GM12878 (cell line): ENCODE measurements at regions not wholly inside any gene's neighbourhood (a gene's known extent, or its start where the extent isn't known, plus 50 kb on each side); places are given as distances from the start of the nearest gene placed in this dataset.

Experiments
- EP300 ChIP-seq, 2 experiments: fragments of 150-350 bp in 1 of 2; IDR thresholded peaks; 2 replicates each; pipeline ENCODE4 v1.6.1; 2011 to 2012; ENCODE audit warnings: low read depth in 2 of 2, low read length in 2 of 2, borderline replicate concordance in 1 of 2, improper control_type of control experiment in 1 of 2, inconsistent platforms in 1 of 2; ENCODE audit not compliant: control insufficient read depth in 1 of 2
- FOXK2 ChIP-seq: fragments of 450-650 bp; IDR thresholded peaks from 2 replicates; pipeline ENCODE4 v1.6.1; 2017; ENCODE audit warnings: mild to moderate bottlenecking, moderate library complexity
- IKZF1 ChIP-seq: fragments of 450-650 bp; conservative IDR thresholded peaks from 2 replicates; pipeline ENCODE4 v1.6.1; 2017; ENCODE audit warnings: antibody characterized with exemption, mild to moderate bottlenecking
- JUND ChIP-seq: IDR thresholded peaks from 2 replicates; pipeline ENCODE4 v1.6.1; 2012; ENCODE audit warnings: low read depth, mild to moderate bottlenecking, low read length, improper control_type of control experiment, moderate library complexity
- NFXL1 ChIP-seq: fragments of 450-650 bp; IDR thresholded peaks from 2 replicates; pipeline ENCODE4 v1.6.1; 2017; ENCODE audit warnings: antibody characterized with exemption, mild to moderate bottlenecking, borderline replicate concordance
- POLR2A ChIP-seq: IDR thresholded peaks from 2 replicates; pipeline ENCODE4 v1.6.1; 2011; ENCODE audit warnings: low read depth, mild to moderate bottlenecking, low read length
- RAD21 ChIP-seq: IDR thresholded peaks from 2 replicates; pipeline ENCODE4 v1.6.1; 2011; ENCODE audit warnings: mild to moderate bottlenecking, low read depth, low read length, moderate library complexity; ENCODE audit not compliant: insufficient read depth
- SUZ12 ChIP-seq: fragments of 200-600 bp; sonication (generic); IDR thresholded peaks from one replicate; pipeline ENCODE4 v1.6.1; 2018; ENCODE audit warnings: antibody characterized with exemption, mild to moderate bottlenecking; ENCODE audit not compliant: unreplicated experiment
- TF ChIP-seq, protein P1 (sequence below), 3 experiments: IDR thresholded peaks in 2 of 3; conservative IDR thresholded peaks in 1 of 3; 2 replicates each; pipeline ENCODE4 v1.5.1; 2011; ENCODE audit warnings: low read depth in 3 of 3, low read length in 3 of 3, mild to moderate bottlenecking in 3 of 3, control low read depth in 2 of 3, moderate library complexity in 2 of 3, inconsistent platforms in 1 of 3, mixed read lengths in 1 of 3; ENCODE audit not compliant: control insufficient read depth in 2 of 3, insufficient read depth in 1 of 3; ENCODE audit errors: extremely low read depth in 1 of 3

DNA sequence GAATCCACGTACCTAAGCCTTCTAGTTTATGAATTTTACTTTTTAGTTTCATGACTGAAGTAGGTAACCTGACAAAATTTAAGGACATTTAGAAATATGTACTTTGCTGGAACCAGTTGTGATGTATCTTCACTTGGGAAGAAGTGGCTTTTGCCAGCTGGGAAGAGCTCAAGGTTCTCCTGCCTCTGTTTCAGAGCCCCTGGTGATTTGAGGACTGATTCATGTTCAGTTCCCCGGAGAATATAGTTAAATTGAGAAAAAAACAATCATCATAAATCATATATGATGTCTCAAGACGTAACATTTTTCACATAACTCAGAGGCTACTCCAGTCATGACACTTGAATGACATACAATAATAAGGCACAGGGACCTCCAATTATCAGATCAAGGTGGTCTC lies 473.4 kb downstream of the EPHA3 start:
- TF ChIP-seq, protein P1, sequence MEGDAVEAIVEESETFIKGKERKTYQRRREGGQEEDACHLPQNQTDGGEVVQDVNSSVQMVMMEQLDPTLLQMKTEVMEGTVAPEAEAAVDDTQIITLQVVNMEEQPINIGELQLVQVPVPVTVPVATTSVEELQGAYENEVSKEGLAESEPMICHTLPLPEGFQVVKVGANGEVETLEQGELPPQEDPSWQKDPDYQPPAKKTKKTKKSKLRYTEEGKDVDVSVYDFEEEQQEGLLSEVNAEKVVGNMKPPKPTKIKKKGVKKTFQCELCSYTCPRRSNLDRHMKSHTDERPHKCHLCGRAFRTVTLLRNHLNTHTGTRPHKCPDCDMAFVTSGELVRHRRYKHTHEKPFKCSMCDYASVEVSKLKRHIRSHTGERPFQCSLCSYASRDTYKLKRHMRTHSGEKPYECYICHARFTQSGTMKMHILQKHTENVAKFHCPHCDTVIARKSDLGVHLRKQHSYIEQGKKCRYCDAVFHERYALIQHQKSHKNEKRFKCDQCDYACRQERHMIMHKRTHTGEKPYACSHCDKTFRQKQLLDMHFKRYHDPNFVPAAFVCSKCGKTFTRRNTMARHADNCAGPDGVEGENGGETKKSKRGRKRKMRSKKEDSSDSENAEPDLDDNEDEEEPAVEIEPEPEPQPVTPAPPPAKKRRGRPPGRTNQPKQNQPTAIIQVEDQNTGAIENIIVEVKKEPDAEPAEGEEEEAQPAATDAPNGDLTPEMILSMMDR (IDR thresholded peaks at IDR 0.05 in 2 of 3, conservative IDR thresholded peaks at IDR 0.05 in 1 of 3; ENCODE audit: control insufficient read depth in 2 of 3, extremely low read depth in 1 of 3, insufficient read depth in 1 of 3, low read depth in 3 of 3, low read length in 3 of 3), result no peak
- TF ChIP-seq IKZF1, result no peak
- no peak for TF ChIP-seq RAD21
- no peak for TF ChIP-seq NFXL1
- no peak for TF ChIP-seq SUZ12
- no peak for TF ChIP-seq FOXK2
- no peak for TF ChIP-seq JUND
- no peak for TF ChIP-seq EP300 (IDR thresholded peaks at IDR 0.05; ENCODE audit: borderline replicate concordance in 1 of 2, control insufficient read depth in 1 of 2, low read depth in 2 of 2, low read length in 2 of 2)
- TF ChIP-seq POLR2A, result no peak
